ENCODE measurements at regions not wholly inside any gene's neighbourhood (a gene's known extent, or its start where the extent isn't known, plus 50 kb on each side); places are given as distances from the start of the nearest gene placed in this dataset.

DNA sequence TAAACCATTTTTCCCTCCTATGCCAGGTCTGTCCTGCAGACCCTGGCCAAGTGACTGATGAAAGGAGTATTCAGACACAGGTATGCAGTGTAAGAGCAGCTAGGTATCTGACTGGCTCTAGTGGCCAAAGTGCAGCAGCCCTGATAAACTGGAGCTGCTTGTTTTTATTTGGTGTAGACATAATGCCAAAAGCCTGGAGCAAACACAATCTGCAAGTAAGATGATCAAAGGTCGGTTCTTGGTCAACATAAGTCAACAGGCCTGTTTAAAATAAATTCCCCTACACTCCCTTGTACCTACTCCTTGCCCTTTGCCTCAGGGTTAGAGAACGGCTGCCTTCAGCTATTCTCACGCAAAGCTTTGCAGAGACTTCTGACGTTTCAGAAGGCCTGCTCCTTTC lies 1003.1 kb downstream of the ZPLD1 start:
- no peak overlapping the region for H3K4me2 ChIP-seq (ENCODE audit: insufficient read depth, insufficient read length, low read length)
- peaks cover 9 to 23% (median 11%) of the 10 kb centered on the region in 3 experiments for H3K36me3 Mint-ChIP-seq (ENCODE audit: insufficient read depth in 1 of 3, low read depth in 3 of 3)
- peaks cover 20 to 22% of the 10 kb centered on the region in 2 experiments for H3K9me3 Mint-ChIP-seq
- H2BK5ac ChIP-seq (ENCODE audit: insufficient read length, low read length) = no peak overlapping the region
- peaks cover 2 to 4% of the 10 kb centered on the region in 2 experiments; a peak in 2 of 4 replicates for H3K4me1 Mint-ChIP-seq
- H2BK15ac ChIP-seq (ENCODE audit: low read depth, low read length) = no peak overlapping the region
- H3K27me3 Mint-ChIP-seq (ENCODE audit: low read depth) = no peaks in the 10 kb centered on the region
- no peak overlapping the region for H3K14ac ChIP-seq (ENCODE audit: insufficient read depth, low read length)
- no peak overlapping the region for H4K5ac ChIP-seq (ENCODE audit: insufficient read length, low read depth, low read length)
- no peak overlapping the region; a peak in 1 of 7 replicates for H3K27ac Mint-ChIP-seq
- no peak overlapping the region for H3K4me3 Mint-ChIP-seq
- H3K9ac ChIP-seq (ENCODE audit: extremely low read depth, insufficient read length, low read length) = no peak overlapping the region
- H3K23ac ChIP-seq (ENCODE audit: insufficient read length, low read depth, low read length) = no peak overlapping the region
- no peaks in the 10 kb centered on the region for H3K23me2 ChIP-seq (ENCODE audit: insufficient read length, low read depth, low read length, poor library complexity, severe bottlenecking)
- no peaks in the 10 kb centered on the region for H3K27me3 ChIP-seq (ENCODE audit: insufficient read depth, low read length)
- no peaks in the 10 kb centered on the region for H3K9me3 ChIP-seq (ENCODE audit: control insufficient read depth, low read depth, low read length)
- no peak overlapping the region for H2BK120ac ChIP-seq (ENCODE audit: low read depth, low read length, poor library complexity, severe bottlenecking)
- WGBS (ENCODE audit: extremely low coverage, insufficient read length, low lambda C conversion rate) = no CpG with 5 or more reads among the region's 4 CpGs
- no peaks in the 10 kb centered on the region for H3K4me1 ChIP-seq (ENCODE audit: insufficient read depth, low read length)
- H3K79me2 ChIP-seq (ENCODE audit: insufficient read depth, low read length) = no peaks in the 10 kb centered on the region
- no peak overlapping the region for H2AK5ac ChIP-seq (ENCODE audit: insufficient read length, low read length)
- no peak overlapping the region for H3K56ac ChIP-seq (ENCODE audit: insufficient read length, low read depth, low read length)
- no peak overlapping the region for H2BK20ac ChIP-seq (ENCODE audit: low read depth, low read length, poor library complexity, severe bottlenecking)
- no peaks in the 10 kb centered on the region for H4K20me1 ChIP-seq (ENCODE audit: control insufficient read depth, insufficient read depth, insufficient read length)
- no peak overlapping the region for H3T11ph ChIP-seq (ENCODE audit: low read length)
- H3K4ac ChIP-seq (ENCODE audit: low read depth, low read length) = no peak overlapping the region
- H2BK12ac ChIP-seq (ENCODE audit: insufficient read length, low read depth, low read length) = no peak overlapping the region
- H3K18ac ChIP-seq (ENCODE audit: insufficient read length, low read depth, low read length) = no peak overlapping the region
- H3K27ac ChIP-seq (ENCODE audit: insufficient read length, low read depth, low read length) = no peak overlapping the region
- H3K79me1 ChIP-seq (ENCODE audit: insufficient read depth, low read depth, low read length, poor library complexity, severe bottlenecking) = no peaks in the 10 kb centered on the region
- H4K91ac ChIP-seq (ENCODE audit: insufficient read length, low read depth, low read length) = no peak overlapping the region
- TF ChIP-seq, protein P1, sequence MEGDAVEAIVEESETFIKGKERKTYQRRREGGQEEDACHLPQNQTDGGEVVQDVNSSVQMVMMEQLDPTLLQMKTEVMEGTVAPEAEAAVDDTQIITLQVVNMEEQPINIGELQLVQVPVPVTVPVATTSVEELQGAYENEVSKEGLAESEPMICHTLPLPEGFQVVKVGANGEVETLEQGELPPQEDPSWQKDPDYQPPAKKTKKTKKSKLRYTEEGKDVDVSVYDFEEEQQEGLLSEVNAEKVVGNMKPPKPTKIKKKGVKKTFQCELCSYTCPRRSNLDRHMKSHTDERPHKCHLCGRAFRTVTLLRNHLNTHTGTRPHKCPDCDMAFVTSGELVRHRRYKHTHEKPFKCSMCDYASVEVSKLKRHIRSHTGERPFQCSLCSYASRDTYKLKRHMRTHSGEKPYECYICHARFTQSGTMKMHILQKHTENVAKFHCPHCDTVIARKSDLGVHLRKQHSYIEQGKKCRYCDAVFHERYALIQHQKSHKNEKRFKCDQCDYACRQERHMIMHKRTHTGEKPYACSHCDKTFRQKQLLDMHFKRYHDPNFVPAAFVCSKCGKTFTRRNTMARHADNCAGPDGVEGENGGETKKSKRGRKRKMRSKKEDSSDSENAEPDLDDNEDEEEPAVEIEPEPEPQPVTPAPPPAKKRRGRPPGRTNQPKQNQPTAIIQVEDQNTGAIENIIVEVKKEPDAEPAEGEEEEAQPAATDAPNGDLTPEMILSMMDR (conservative IDR thresholded peaks at IDR 0.05) = no peak
- DNase-seq = no peak
- H4K8ac ChIP-seq (replicated peaks; ENCODE audit: insufficient read length, low read depth, low read length) = no peak overlapping the region
- no peak overlapping the region for H2AFZ ChIP-seq (ENCODE audit: low read length)
